ENCODE measurements at regions not wholly inside any gene's neighbourhood (a gene's known extent, or its start where the extent isn't known, plus 50 kb on each side); places are given as distances from the start of the nearest gene placed in this dataset.

- no peak overlapping the region for H3K27ac ChIP-seq
- no peak for DNase-seq (ENCODE audit: low spot score)
- CTCF ChIA-PET, result no interaction called here
- POLR2A ChIA-PET (ENCODE audit: low non-redundant PET), result no interaction called here
- no peak for TF ChIP-seq CTCF (conservative IDR thresholded peaks at IDR 0.05; ENCODE audit: low read depth)
Observed at GRCh38 chr21:32056791-32057190, 184.0 kb downstream of the HUNK start.

GRCh38 chr21:32055305-32055704, 182.5 kb downstream of the HUNK start:
- no peak for DNase-seq (ENCODE audit: low spot score)
- no peak overlapping the region for H3K27ac ChIP-seq
- no peak for TF ChIP-seq CTCF (conservative IDR thresholded peaks at IDR 0.05; ENCODE audit: low read depth)
- CTCF ChIA-PET, result no interaction called here
- POLR2A ChIA-PET (ENCODE audit: low non-redundant PET), result no interaction called here

Measured in RWPE1 (cell line).